ENCODE measurements at regions not wholly inside any gene's neighbourhood (a gene's known extent, or its start where the extent isn't known, plus 50 kb on each side); places are given as distances from the start of the nearest gene placed in this dataset.

DNA sequence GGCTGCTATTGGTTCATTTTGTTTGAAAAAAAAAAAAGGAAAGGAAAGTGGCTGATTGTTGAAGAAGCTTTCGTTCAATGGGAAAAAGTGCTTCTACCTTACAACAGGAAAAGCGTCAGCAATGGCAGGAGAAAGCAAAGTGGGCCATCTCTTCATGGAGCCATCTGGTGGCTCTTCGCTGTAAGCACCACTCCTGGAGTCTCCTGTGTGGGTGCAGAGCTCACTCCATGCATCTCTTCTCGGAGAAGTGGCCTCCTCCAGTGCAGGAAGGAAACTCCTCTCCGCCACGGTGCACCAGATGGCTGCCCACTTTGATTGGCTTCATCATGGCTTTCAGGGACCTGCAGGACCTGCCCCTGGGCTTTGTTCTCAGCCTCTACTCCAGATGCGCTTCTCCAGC is 250.9 kb downstream of the PTEN start:
- in situ Hi-C loops (cut with HindIII; ENCODE audit: low sequenced_read_pairs) = no loop called here
- DNase-seq (ENCODE audit: low read depth) = no peak
- no peak overlapping the region for H3K4me3 ChIP-seq (ENCODE audit: low read depth, low read length)
- TF ChIP-seq, protein P1, sequence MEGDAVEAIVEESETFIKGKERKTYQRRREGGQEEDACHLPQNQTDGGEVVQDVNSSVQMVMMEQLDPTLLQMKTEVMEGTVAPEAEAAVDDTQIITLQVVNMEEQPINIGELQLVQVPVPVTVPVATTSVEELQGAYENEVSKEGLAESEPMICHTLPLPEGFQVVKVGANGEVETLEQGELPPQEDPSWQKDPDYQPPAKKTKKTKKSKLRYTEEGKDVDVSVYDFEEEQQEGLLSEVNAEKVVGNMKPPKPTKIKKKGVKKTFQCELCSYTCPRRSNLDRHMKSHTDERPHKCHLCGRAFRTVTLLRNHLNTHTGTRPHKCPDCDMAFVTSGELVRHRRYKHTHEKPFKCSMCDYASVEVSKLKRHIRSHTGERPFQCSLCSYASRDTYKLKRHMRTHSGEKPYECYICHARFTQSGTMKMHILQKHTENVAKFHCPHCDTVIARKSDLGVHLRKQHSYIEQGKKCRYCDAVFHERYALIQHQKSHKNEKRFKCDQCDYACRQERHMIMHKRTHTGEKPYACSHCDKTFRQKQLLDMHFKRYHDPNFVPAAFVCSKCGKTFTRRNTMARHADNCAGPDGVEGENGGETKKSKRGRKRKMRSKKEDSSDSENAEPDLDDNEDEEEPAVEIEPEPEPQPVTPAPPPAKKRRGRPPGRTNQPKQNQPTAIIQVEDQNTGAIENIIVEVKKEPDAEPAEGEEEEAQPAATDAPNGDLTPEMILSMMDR (IDR thresholded peaks at IDR 0.05; ENCODE audit: low read depth, low read length, missing control alignments) = peak; percentile 54

- no peak overlapping the region for H3K4me3 ChIP-seq (ENCODE audit: low read depth, low read length)
- TF ChIP-seq, protein P1 (IDR thresholded peaks at IDR 0.05; ENCODE audit: low read depth, low read length, missing control alignments) = no peak
- no peak for DNase-seq (ENCODE audit: low read depth)
- in situ Hi-C loops (cut with HindIII; ENCODE audit: low sequenced_read_pairs) = no loop called here
These were observed 252.0 kb downstream of the PTEN start for GRCh38 chr10:88115407-88115806.

DNA sequence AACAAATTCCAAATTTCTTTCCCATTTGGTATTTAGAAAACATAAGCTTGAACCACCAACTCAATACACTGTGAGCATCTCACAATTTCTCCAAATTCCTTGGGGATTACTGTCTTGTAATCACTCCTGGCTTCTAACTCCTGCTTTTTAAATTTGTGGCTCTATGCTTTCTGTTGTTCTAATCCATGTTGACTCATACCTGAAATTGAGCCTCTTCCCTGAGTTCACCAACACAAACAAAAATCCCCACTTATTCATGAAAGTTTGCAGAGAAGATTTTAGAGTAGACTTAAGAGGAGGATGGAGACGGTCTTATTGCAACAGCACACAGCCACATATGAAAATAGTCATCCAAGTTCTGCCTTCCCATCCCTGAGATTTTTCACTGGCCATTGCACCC is 252.5 kb downstream of the PTEN start:
- TF ChIP-seq, protein P1 (IDR thresholded peaks at IDR 0.05; ENCODE audit: low read depth, low read length, missing control alignments) = no peak
- in situ Hi-C loops (cut with HindIII; ENCODE audit: low sequenced_read_pairs) = no loop called here
- DNase-seq (ENCODE audit: low read depth) = no peak
- no peak overlapping the region for H3K4me3 ChIP-seq (ENCODE audit: low read depth, low read length)

DNA sequence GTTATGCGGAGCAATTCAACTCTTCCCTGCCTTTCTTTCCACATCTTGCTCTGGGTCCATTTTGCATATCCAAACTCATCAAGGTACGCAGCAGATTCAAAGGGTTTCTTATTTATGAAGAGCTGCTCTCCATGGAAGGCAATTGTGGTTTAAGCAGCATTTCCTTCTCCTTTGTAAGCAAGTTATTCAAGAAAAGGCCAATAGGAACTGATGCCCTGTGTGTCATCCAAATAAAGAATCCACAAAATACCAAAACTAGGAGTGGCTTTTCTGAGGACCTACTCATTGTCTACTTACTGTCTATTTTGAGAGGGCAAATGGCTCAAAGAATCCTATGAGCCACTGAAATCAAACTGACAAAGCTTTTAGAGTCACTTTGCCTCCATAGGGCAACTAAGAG is 253.1 kb downstream of the PTEN start:
- TF ChIP-seq, protein P1 (IDR thresholded peaks at IDR 0.05; ENCODE audit: low read depth, low read length, missing control alignments) = no peak
- no peak for DNase-seq (ENCODE audit: low read depth)
- H3K4me3 ChIP-seq (ENCODE audit: low read depth, low read length) = no peak overlapping the region
- in situ Hi-C loops (cut with HindIII; ENCODE audit: low sequenced_read_pairs) = no loop called here

GRCh38 chr10:88116971-88117626 is 253.7 kb downstream of the PTEN start:
- H3K4me3 ChIP-seq (ENCODE audit: low read depth, low read length) = no peak overlapping the region

DNA sequence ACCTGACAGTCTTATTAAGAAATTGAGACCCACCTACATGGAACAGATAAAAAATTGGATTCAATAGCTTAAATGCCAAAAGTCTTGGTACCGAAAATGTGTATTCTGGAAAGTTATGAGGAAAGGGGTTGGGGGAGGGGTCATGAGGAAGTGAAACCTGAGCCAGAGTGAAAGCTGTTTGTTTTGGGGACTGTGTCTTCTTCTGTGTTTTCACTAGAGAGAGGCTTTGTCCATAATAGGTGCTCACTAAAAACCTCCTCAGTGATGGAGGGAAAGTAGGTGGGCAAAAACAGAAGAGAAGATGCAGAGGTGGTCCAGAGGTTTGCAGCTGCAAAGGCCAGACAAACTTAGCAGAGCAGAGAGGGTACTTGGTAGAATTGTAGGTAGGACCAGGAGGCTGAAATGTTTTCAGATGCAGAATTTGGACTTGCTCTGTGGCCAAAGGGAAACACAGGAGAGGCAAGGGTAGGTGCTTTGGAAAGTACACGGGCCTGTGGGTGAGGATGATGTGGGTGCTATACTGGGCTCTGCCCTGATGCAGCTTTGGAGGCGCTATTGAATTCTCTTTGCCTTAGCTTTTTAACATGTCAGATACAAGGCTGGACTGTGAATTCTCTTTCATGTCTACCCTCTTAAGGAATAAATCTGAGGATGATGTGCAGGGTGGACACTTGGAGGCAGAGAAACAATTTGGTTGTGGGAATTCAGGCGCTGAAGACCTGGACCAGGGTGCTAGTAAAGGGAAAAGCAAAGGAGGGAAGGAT is 254.6 kb downstream of the PTEN start:
- TF ChIP-seq, protein P1 (IDR thresholded peaks at IDR 0.05; ENCODE audit: low read depth, low read length, missing control alignments) = no peak
- H3K4me3 ChIP-seq (ENCODE audit: low read depth, low read length) = no peak overlapping the region
- DNase-seq (ENCODE audit: low read depth) = no peak
- in situ Hi-C loops (cut with HindIII; ENCODE audit: low sequenced_read_pairs) = no loop called here

More at GRCh38 chr10:88116971-88117626, 253.7 kb downstream of the PTEN start:
- in situ Hi-C loops (cut with HindIII; ENCODE audit: low sequenced_read_pairs) = no loop called here
- TF ChIP-seq, protein P1 (IDR thresholded peaks at IDR 0.05; ENCODE audit: low read depth, low read length, missing control alignments) = no peak
- DNase-seq (ENCODE audit: low read depth) = no peak
